Lower leg skin (tissue), 4 donors: ENCODE measurements at regions not wholly inside any gene's neighbourhood (a gene's known extent, or its start where the extent isn't known, plus 50 kb on each side); places are given as distances from the start of the nearest gene placed in this dataset.

ENCODE experiments used
- DNase-seq, 2 donors: peaks; one replicate each; pipeline ENCODE4 v3.0.0-alpha.2; 2019; ENCODE audit warnings: low spot score in 2 of 2
- H3K4me3 ChIP-seq: fragments of 200-600 bp; sonication (generic); 2 replicates; pipeline ENCODE4 v1.5.1; 2017; ENCODE audit warnings: mild to moderate bottlenecking, low read depth; ENCODE audit not compliant: poor library complexity, severe bottlenecking
- POLR2A ChIP-seq, 2 donors: fragments of 450-650 bp; IDR thresholded peaks; one replicate each; pipeline ENCODE4 v1.6.1; 2016 to 2017; ENCODE audit warnings: antibody characterized with exemption in 2 of 2, mild to moderate bottlenecking in 1 of 2, moderate library complexity in 1 of 2
- WGBS, 2 donors: methylation state at CpG; one replicate each; pipeline ENCODE4 v1.1.5; 2018; 5-methylcytosine and 5-hydroxymethylcytosine counted together
- intact Hi-C: fragments of 100-400 bp; cut with DNase I; formaldehyde crosslinking; loops from one replicate; pipeline ENCODE4 v1.15.0; 2023; ENCODE audit warnings: low total_unique reads
- TF ChIP-seq, protein P1 (sequence below), 3 donors: fragments of 450-650 bp; IDR thresholded peaks; one replicate each; pipeline ENCODE4 v1.5.1; 2016; ENCODE audit warnings: antibody characterized with exemption in 3 of 3, mild to moderate bottlenecking in 3 of 3, moderate library complexity in 2 of 3

DNA sequence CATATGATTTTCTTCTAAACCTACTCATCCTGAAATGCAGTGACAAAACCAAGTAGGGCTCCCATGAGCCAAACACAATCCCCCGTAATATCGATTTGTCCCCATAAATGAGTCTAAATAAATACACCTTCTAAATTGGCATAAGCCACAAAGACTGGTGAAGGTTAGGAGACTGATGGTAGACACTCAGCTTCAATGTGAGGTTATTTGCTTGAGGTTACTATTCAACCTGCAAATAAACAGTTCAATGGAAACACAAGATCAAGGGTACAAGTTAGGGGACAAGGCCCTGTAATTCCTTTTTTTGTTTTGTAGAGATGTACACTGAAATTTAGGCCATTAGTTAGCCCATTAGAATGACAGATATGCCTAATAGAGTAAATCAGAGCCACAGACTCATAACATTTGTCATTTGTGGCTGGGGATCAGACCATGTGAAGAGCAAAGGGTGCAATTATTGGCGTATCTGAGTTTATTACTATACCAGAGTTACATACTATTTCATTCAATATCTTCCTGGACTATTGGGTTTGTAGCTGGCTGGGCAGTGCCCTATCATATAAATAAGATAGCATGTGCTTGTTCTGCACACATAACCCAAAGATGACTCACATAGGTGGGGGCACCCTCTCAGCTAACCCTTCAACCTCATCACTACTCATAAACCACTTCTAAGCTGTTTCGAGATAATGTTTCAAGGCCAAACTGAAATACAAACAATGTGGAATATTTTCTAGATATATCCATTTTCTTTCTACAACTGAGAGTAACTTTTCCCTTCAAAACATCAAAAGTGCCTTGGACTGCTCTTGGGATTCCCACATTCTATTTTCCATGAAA is 695.3 kb downstream of the KCNA4 start:
- TF ChIP-seq, protein P1, sequence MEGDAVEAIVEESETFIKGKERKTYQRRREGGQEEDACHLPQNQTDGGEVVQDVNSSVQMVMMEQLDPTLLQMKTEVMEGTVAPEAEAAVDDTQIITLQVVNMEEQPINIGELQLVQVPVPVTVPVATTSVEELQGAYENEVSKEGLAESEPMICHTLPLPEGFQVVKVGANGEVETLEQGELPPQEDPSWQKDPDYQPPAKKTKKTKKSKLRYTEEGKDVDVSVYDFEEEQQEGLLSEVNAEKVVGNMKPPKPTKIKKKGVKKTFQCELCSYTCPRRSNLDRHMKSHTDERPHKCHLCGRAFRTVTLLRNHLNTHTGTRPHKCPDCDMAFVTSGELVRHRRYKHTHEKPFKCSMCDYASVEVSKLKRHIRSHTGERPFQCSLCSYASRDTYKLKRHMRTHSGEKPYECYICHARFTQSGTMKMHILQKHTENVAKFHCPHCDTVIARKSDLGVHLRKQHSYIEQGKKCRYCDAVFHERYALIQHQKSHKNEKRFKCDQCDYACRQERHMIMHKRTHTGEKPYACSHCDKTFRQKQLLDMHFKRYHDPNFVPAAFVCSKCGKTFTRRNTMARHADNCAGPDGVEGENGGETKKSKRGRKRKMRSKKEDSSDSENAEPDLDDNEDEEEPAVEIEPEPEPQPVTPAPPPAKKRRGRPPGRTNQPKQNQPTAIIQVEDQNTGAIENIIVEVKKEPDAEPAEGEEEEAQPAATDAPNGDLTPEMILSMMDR (IDR thresholded peaks at IDR 0.05): no peak
- TF ChIP-seq POLR2A (IDR thresholded peaks at IDR 0.05): no peak
- intact Hi-C loops: no loop called here
- no peak overlapping the region for H3K4me3 ChIP-seq
- 89 to 93% methylated on average over 4 of the region's 4 CpGs for WGBS, 2 donors
- no peak for DNase-seq

DNA sequence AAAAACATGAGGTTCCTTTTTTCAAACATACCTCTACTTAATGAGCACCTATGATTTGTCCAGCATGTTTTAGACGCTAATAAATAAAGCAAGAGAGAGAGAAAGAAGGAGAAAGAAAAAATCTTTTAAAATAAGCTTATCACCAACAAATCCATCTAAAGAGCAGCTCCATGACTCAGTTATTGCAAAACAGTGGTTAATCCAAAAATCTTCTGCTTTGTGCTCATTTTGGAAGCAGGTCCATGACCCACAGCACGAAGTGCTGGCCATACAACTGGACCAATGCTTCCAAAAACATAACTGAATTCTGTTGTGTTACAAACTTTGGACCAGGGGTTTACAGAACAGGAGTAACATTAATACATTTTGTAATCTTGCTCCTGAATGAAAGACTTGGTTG is 696.6 kb downstream of the KCNA4 start:
- H3K4me3 ChIP-seq: no peak overlapping the region
- intact Hi-C loops: no loop called here
- DNase-seq: no peak
- WGBS, 2 donors: 57 to 62% methylated on average over 2 of the region's 2 CpGs
- no peak for TF ChIP-seq POLR2A (IDR thresholded peaks at IDR 0.05)
- TF ChIP-seq, protein P1 (IDR thresholded peaks at IDR 0.05): no peak

DNA sequence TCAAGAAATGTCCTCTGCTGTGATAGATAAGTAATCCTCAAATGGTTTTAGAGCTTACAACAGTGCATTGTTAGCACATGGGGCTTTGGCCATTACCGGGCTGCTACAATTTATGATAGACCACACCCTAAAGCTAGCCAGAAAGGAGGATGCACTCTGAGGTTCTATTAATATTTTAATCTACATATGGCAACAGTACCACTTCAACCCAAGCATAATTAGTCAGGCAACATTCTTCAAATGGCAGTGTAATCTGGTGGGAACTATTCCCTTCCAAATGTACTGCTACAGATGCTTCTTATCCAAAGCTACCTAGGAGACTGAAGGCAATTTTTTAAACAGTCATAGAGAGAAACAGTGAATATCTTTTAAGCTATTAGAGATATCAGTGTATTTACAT is 697.6 kb downstream of the KCNA4 start:
- no peak for DNase-seq
- intact Hi-C loops: no loop called here
- no peak for TF ChIP-seq POLR2A (IDR thresholded peaks at IDR 0.05)
- TF ChIP-seq, protein P1 (IDR thresholded peaks at IDR 0.05): no peak
- WGBS, 2 donors: 72 to 73% methylated on average over 1 of the region's 1 CpG
- H3K4me3 ChIP-seq: no peak overlapping the region

DNA sequence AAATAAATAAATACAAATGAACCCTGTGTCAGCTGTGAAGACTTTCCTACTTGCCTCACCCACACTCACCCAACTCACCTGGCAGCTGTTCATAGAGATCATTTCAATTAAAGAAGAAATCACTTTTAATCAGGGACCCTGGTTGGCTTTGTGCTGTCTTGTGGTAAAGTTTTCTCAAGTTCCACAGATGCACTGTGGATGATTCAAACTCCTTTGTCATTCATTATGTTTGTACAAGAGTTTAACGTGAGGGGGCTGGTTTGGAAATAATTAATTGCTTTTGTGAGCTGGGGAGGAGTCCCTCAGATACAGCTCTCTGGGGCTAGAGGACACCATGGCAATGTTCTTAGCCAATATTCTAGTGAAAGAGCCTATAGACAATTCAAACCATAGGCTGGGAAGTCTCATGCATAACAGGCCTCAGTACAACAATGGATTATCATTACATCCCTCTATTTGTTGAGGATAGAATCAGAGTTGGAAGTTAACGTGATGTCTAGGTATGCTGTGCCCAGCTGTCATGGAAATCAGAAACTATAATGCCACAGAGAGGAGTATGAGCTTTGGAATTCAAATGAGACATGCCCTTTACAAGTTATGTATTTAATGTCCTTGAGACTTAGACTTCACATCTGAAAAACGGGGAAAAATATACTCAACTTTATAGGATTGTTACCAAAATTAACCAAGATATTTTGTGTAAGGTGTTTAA is 698.5 kb downstream of the KCNA4 start:
- WGBS, 2 donors: 68 to 80% methylated on average over 3 of the region's 3 CpGs
- no peak overlapping the region for H3K4me3 ChIP-seq
- intact Hi-C loops: no loop called here
- TF ChIP-seq POLR2A (IDR thresholded peaks at IDR 0.05): no peak
- TF ChIP-seq, protein P1 (IDR thresholded peaks at IDR 0.05): no peak
- no peak for DNase-seq

DNA sequence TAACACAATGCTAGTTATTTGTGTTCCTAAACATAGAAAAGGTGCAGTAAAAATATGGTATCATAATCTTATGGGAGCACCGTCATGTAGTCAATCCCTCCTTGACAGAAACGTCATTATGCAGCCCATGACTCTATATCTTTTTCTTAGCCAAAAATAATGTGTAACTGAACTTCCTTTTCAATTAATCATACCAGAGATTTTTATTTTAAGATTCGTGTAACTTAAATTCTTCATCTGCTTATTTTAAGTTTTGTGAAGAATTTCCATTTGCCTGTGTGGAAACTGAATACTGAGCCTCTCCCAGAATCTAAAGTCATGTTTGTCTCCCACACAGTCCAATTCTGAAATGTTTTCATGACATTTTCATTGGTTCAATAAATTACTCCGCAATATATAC is 699.1 kb downstream of the KCNA4 start:
- no peak for TF ChIP-seq POLR2A (IDR thresholded peaks at IDR 0.05)
- TF ChIP-seq, protein P1 (IDR thresholded peaks at IDR 0.05): no peak
- H3K4me3 ChIP-seq: no peak overlapping the region
- no peak for DNase-seq
- intact Hi-C loops: no loop called here
- WGBS, 2 donors: 76 to 78% methylated on average over 4 of the region's 4 CpGs
